Adrenal gland (tissue), 9 donors: ENCODE measurements at regions not wholly inside any gene's neighbourhood (a gene's known extent, or its start where the extent isn't known, plus 50 kb on each side); places are given as distances from the start of the nearest gene placed in this dataset.

ENCODE experiments used
- DNase-seq, 7 donors: peaks; one replicate each; pipeline ENCODE4 v3.0.0-alpha.2; 2019 to 2020
- H3K27ac ChIP-seq, 5 donors: fragments of 200-600 bp; sonication (generic) in 4 of 5; 1 replicate in 3 of 5; 2 replicates in 2 of 5; pipeline versions ENCODE4 v1.5.1 to v1.8.0; 2016 to 2020; ENCODE audit warnings: mild to moderate bottlenecking in 1 of 5
- H3K27me3 ChIP-seq: fragments of 200-600 bp; 2 replicates; pipeline ENCODE4 v1.8.0; 2021
- H3K36me3 ChIP-seq, 2 donors: fragments of 200-600 bp; replicated peaks in 1 of 2; 1 replicate in 1 of 2; 2 replicates in 1 of 2; pipeline versions ENCODE4 v1.5.1 to v1.8.0; 2018 to 2022
- H3K4me1 ChIP-seq, 2 donors: fragments of 200-600 bp; replicated peaks in 1 of 2; 1 replicate in 1 of 2; 2 replicates in 1 of 2; pipeline versions ENCODE4 v1.5.1 to v1.8.0; 2018 to 2021
- H3K4me3 ChIP-seq, 4 donors: fragments of 200-600 bp; sonication (generic) in 3 of 4; one replicate each; pipeline ENCODE4 v1.5.1; 2016 to 2018
- H3K9me3 ChIP-seq, 3 donors: fragments of 200-600 bp; sonication (generic) in 1 of 3; replicated peaks in 1 of 3; 1 replicate in 2 of 3; 2 replicates in 1 of 3; pipeline versions ENCODE4 v1.5.1 to v1.8.0; 2016 to 2021
- CTCF ChIP-seq, 6 experiments: fragments of 450-650 bp in 4 of 6; fragments of 200-600 bp in 2 of 6; sonication (generic) in 1 of 6; IDR thresholded peaks; 1 replicate in 5 of 6; 2 replicates in 1 of 6; pipeline versions ENCODE4 v1.5.1 to v1.8.0; 2016 to 2021; ENCODE audit warnings: antibody characterized with exemption in 6 of 6, mild to moderate bottlenecking in 2 of 6, moderate library complexity in 1 of 6
- POLR2A ChIP-seq, 2 donors: fragments of 450-650 bp; IDR thresholded peaks; one replicate each; pipeline ENCODE4 v1.6.1; 2017; ENCODE audit warnings: antibody characterized with exemption in 2 of 2, mild to moderate bottlenecking in 2 of 2, moderate library complexity in 1 of 2
- WGBS, 4 donors: extraction: QIAGEN DNeasy Blood & Tissue Kit in 2 of 4; methylation state at CpG; one replicate each; pipeline versions ENCODE4 v1.1.5 to v1.1.7; 2013 to 2017; 5-methylcytosine and 5-hydroxymethylcytosine counted together
- intact Hi-C, 2 donors: fragments of 100-400 bp; cut with DNase I; formaldehyde crosslinking; loops; one replicate each; pipeline versions ENCODE4 v1.14.1 to v1.15.0; 2022 to 2023
- donor health status: healthy with polysubstance abuse.
- donor health status: Bipolar disorder and iron deficiency.
- donor health status: DM: yes; HTN: yes; CAD: no.
- donor health status: DM: no; HTN: no; CAD: no.
- donor health status: DM: no; HTN: no; CAD: no.

- intact Hi-C loops: no loop called here
- TF ChIP-seq POLR2A (IDR thresholded peaks at IDR 0.05) (no peak), CTCF (IDR thresholded peaks at IDR 0.05) (no peak)
- Histone ChIP-seq H3K4me1 (no peaks in the 10 kb centered on the region), H3K36me3 (no peaks in the 10 kb centered on the region), H3K27ac (no peak overlapping the region), H3K27me3 (no peaks in the 10 kb centered on the region), H3K9me3 (no peaks in the 10 kb centered on the region), H3K4me3 (no peak overlapping the region)
- DNase-seq: no peak
- WGBS, 4 donors: 49 to 58% (median 55%) methylated on average over 4 of the region's 4 CpGs
These were observed 70.1 kb upstream of the LRRC7 start for GRCh38 chr1:69497441-69498221.

- 86 to 91% (median 89%) methylated on average over 1 of the region's 1 CpG for WGBS, 4 donors
- TF ChIP-seq CTCF (IDR thresholded peaks at IDR 0.05): no peak
- no peak for TF ChIP-seq POLR2A (IDR thresholded peaks at IDR 0.05)
- H3K4me1 ChIP-seq: no peaks in the 10 kb centered on the region
- H3K9me3 ChIP-seq: no peaks in the 10 kb centered on the region
- no peak overlapping the region for H3K4me3 ChIP-seq
- intact Hi-C loops: no loop called here
- no peak overlapping the region for H3K27ac ChIP-seq
- no peaks in the 10 kb centered on the region for H3K36me3 ChIP-seq
- DNase-seq: no peak
- H3K27me3 ChIP-seq: no peaks in the 10 kb centered on the region
These were observed 69.0 kb upstream of the LRRC7 start for GRCh38 chr1:69498711-69499110.

GRCh38 chr1:69499203-69499803 is 68.4 kb upstream of the LRRC7 start:
- intact Hi-C loops: no loop called here

GRCh38 chr1:69502991-69503390 is 64.7 kb upstream of the LRRC7 start:
- no peak overlapping the region for H3K4me3 ChIP-seq
- H3K27ac ChIP-seq: no peak overlapping the region
- no peaks in the 10 kb centered on the region for H3K27me3 ChIP-seq
- no peaks in the 10 kb centered on the region for H3K9me3 ChIP-seq
- DNase-seq: no peak
- H3K4me1 ChIP-seq: no peaks in the 10 kb centered on the region
- TF ChIP-seq POLR2A (IDR thresholded peaks at IDR 0.05) (no peak), CTCF (IDR thresholded peaks at IDR 0.05) (no peak)
- intact Hi-C loops: no loop called here
- 46 to 61% (median 50%) methylated on average over 4 of the region's 4 CpGs for WGBS, 4 donors
- H3K36me3 ChIP-seq: no peaks in the 10 kb centered on the region

More at GRCh38 chr1:69499203-69499803, 68.4 kb upstream of the LRRC7 start:
- Histone ChIP-seq H3K4me1 (no peaks in the 10 kb centered on the region), H3K9me3 (no peaks in the 10 kb centered on the region), H3K27ac (no peak overlapping the region), H3K4me3 (no peak overlapping the region), H3K36me3 (no peaks in the 10 kb centered on the region), H3K27me3 (no peaks in the 10 kb centered on the region)
- DNase-seq: no peak
- TF ChIP-seq POLR2A (IDR thresholded peaks at IDR 0.05) (no peak), CTCF (IDR thresholded peaks at IDR 0.05) (no peak)
- 81 to 91% (median 83%) methylated on average over 7 of the region's 7 CpGs for WGBS, 4 donors
